ENCODE measurements at regions not wholly inside any gene's neighbourhood (a gene's known extent, or its start where the extent isn't known, plus 50 kb on each side); places are given as distances from the start of the nearest gene placed in this dataset.

GRCh38 chr20:19807946-19808330 lies 49.9 kb downstream of the RIN2 start:
- DNase-seq = no peak

GRCh38 chr20:19808498-19808897 lies 50.4 kb downstream of the RIN2 start:
- no peak for DNase-seq

GRCh38 chr20:19809505-19809904 lies 51.4 kb downstream of the RIN2 start:
- DNase-seq = no peak

GRCh38 chr20:19811231-19811630 lies 53.2 kb downstream of the RIN2 start:
- DNase-seq = no peak

- no peak for DNase-seq
These were observed 54.0 kb downstream of the RIN2 start for GRCh38 chr20:19812056-19812455.

GRCh38 chr20:19812696-19813095 lies 54.6 kb downstream of the RIN2 start:
- DNase-seq = no peak

- DNase-seq = no peak
These were observed 56.0 kb downstream of the RIN2 start for GRCh38 chr20:19813846-19814640.

GRCh38 chr20:19815553-19815991 lies 57.5 kb downstream of the RIN2 start:
- DNase-seq = peak; percentile 47

GRCh38 chr20:19816386-19816785 lies 58.3 kb downstream of the RIN2 start:
- no peak for DNase-seq

GRCh38 chr20:19817017-19817416 lies 59.0 kb downstream of the RIN2 start:
- DNase-seq = no peak

- no peak for DNase-seq
These were observed 61.1 kb downstream of the RIN2 start for GRCh38 chr20:19819149-19819548.

GRCh38 chr20:19820555-19821211 lies 62.6 kb downstream of the RIN2 start:
- DNase-seq = no peak

- DNase-seq = no peak
These were observed 63.5 kb downstream of the RIN2 start for GRCh38 chr20:19821606-19822005.

- DNase-seq = no peak
These were observed 65.2 kb downstream of the RIN2 start for GRCh38 chr20:19823216-19823615.

GRCh38 chr20:19823971-19824370 lies 65.9 kb downstream of the RIN2 start:
- no peak for DNase-seq

- DNase-seq = no peak
These were observed 66.8 kb downstream of the RIN2 start for GRCh38 chr20:19824861-19825260.

- DNase-seq = no peak
These were observed 68.3 kb downstream of the RIN2 start for GRCh38 chr20:19826179-19826914.

GRCh38 chr20:19827818-19828217 lies 69.8 kb downstream of the RIN2 start:
- DNase-seq = no peak

- DNase-seq = peak; percentile 85
These were observed 70.2 kb downstream of the RIN2 start for GRCh38 chr20:19828232-19828631.

GRCh38 chr20:19830211-19830785 lies 72.2 kb downstream of the RIN2 start:
- DNase-seq = no peak

- peak; percentile 14 for DNase-seq
These were observed 74.8 kb downstream of the RIN2 start for GRCh38 chr20:19832875-19833274.

GRCh38 chr20:19833395-19833794 lies 75.3 kb downstream of the RIN2 start:
- DNase-seq = no peak

- no peak for DNase-seq
These were observed 76.2 kb downstream of the RIN2 start for GRCh38 chr20:19834287-19834686.

Data from activated CD4-positive, alpha-beta T cell treated with anti-CD3 and anti-CD28 coated beads, Interleukin-10, Interleukin-2, amounts not matched to agents 100 ng/mL and 50 ng/mL, durations not matched to agents 16 hours and 8 hours (primary cell).